ENCODE measurements at regions not wholly inside any gene's neighbourhood (a gene's known extent, or its start where the extent isn't known, plus 50 kb on each side); places are given as distances from the start of the nearest gene placed in this dataset.
A peak's percentile ranks its signal among the peaks of the same experiment; 100 is the strongest.
"Not testable (repeated sequence)": the region's sequence is repeated elsewhere in the genome, so short reads cannot be mapped to it uniquely, and the experiment has no call there.

GRCh38 chr4:188949596-188949995 lies 810.4 kb downstream of the TRIML1 start:
- no peak for DNase-seq (ENCODE audit: low spot score)

GRCh38 chr4:188955066-188955465 lies 815.8 kb downstream of the TRIML1 start:
- DNase-seq (ENCODE audit: low spot score) = no peak

GRCh38 chr4:188956566-188956965 lies 817.3 kb downstream of the TRIML1 start:
- DNase-seq (ENCODE audit: low spot score) = no peak

- DNase-seq (ENCODE audit: low spot score) = no peak
Observed at GRCh38 chr4:188958346-188958745, 819.1 kb downstream of the TRIML1 start.

GRCh38 chr4:188959424-188959823 lies 820.2 kb downstream of the TRIML1 start:
- DNase-seq (ENCODE audit: low spot score) = no peak

GRCh38 chr4:188960411-188961093 lies 821.3 kb downstream of the TRIML1 start:
- no peak for DNase-seq (ENCODE audit: low spot score)

- no peak for DNase-seq (ENCODE audit: low spot score)
Observed at GRCh38 chr4:188971125-188971524, 831.9 kb downstream of the TRIML1 start.

- no peak for DNase-seq (ENCODE audit: low spot score)
Observed at GRCh38 chr4:188975271-188975670, 836.0 kb downstream of the TRIML1 start.

- DNase-seq (ENCODE audit: low spot score) = peak; percentile 23
Observed at GRCh38 chr4:188976644-188977115, 837.4 kb downstream of the TRIML1 start.

- DNase-seq (ENCODE audit: low spot score) = not testable (repeated sequence)
Observed at GRCh38 chr4:188977232-188977631, 838.0 kb downstream of the TRIML1 start.

GRCh38 chr4:188984518-188984917 lies 845.3 kb downstream of the TRIML1 start:
- DNase-seq (ENCODE audit: low spot score) = no peak

- no peak for DNase-seq (ENCODE audit: low spot score)
Observed at GRCh38 chr4:188986271-188986689, 847.0 kb downstream of the TRIML1 start.

GRCh38 chr4:188987011-188987410 lies 847.8 kb downstream of the TRIML1 start:
- DNase-seq (ENCODE audit: low spot score) = no peak

- no peak for DNase-seq (ENCODE audit: low spot score)
Observed at GRCh38 chr4:188988131-188988530, 848.9 kb downstream of the TRIML1 start.

- no peak for DNase-seq (ENCODE audit: low spot score)
Observed at GRCh38 chr4:188989371-188989770, 850.1 kb downstream of the TRIML1 start.

GRCh38 chr4:188992706-188993105 lies 853.5 kb downstream of the TRIML1 start:
- DNase-seq (ENCODE audit: low spot score) = no peak

GRCh38 chr4:188993871-188994270 lies 854.6 kb downstream of the TRIML1 start:
- DNase-seq (ENCODE audit: low spot score) = no peak

GRCh38 chr4:189001283-189001970 lies 862.2 kb downstream of the TRIML1 start:
- DNase-seq (ENCODE audit: low spot score) = no peak

GRCh38 chr4:189001971-189002450 lies 862.8 kb downstream of the TRIML1 start:
- DNase-seq (ENCODE audit: low spot score) = no peak

GRCh38 chr4:189002475-189002874 lies 863.2 kb downstream of the TRIML1 start:
- DNase-seq (ENCODE audit: low spot score) = no peak

GRCh38 chr4:189010452-189011217 lies 871.4 kb downstream of the TRIML1 start:
- not testable (repeated sequence) for DNase-seq (ENCODE audit: low spot score)

GRCh38 chr4:189021831-189022230 lies 882.6 kb downstream of the TRIML1 start:
- no peak for DNase-seq (ENCODE audit: low spot score)

All from globus pallidus (tissue), 1 donor.